Thyroid gland (tissue), 4 donors: ENCODE measurements at regions not wholly inside any gene's neighbourhood (a gene's known extent, or its start where the extent isn't known, plus 50 kb on each side); places are given as distances from the start of the nearest gene placed in this dataset.

Experiments used
- CTCF ChIP-seq, 6 experiments: fragments of 200-600 bp in 3 of 6; fragments of 450-650 bp in 3 of 6; sonication (generic) in 3 of 6; IDR thresholded peaks; one replicate each; pipeline ENCODE4 v1.5.1; 2016 to 2019; ENCODE audit warnings: antibody characterized with exemption in 6 of 6, mild to moderate bottlenecking in 2 of 6, inconsistent platforms in 1 of 6, moderate library complexity in 1 of 6
- POLR2A ChIP-seq, 2 donors: fragments of 450-650 bp; IDR thresholded peaks; one replicate each; pipeline ENCODE4 v1.6.1; 2017; ENCODE audit warnings: antibody characterized with exemption in 2 of 2, mild to moderate bottlenecking in 2 of 2, moderate library complexity in 1 of 2

DNA sequence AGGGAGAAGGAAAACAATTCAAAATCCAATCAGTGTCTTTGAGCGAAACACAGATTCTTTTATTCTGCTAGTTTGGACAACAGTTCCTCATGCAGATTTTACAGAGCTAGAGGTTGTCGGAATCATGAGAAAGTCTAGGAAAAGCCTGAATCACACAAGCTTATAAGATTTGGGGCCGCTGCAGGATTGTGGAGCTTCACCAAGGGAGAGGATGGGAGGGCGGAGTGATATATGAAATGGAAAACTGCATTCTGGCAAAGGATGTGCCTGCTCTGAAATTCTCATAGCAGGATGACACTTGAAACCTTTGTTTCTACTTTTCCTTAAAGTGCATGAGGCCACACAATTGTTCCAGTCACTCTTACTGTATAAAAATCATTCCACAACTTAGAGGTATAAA is 134.3 kb downstream of the OR2K2 start:
- TF ChIP-seq CTCF (IDR thresholded peaks at IDR 0.05) (no peak), POLR2A (IDR thresholded peaks at IDR 0.05) (no peak)
